ENCODE measurements at regions not wholly inside any gene's neighbourhood (a gene's known extent, or its start where the extent isn't known, plus 50 kb on each side); places are given as distances from the start of the nearest gene placed in this dataset.
"Not testable (repeated sequence)": the region's sequence is repeated elsewhere in the genome, so short reads cannot be mapped to it uniquely, and the experiment has no call there.

DNA sequence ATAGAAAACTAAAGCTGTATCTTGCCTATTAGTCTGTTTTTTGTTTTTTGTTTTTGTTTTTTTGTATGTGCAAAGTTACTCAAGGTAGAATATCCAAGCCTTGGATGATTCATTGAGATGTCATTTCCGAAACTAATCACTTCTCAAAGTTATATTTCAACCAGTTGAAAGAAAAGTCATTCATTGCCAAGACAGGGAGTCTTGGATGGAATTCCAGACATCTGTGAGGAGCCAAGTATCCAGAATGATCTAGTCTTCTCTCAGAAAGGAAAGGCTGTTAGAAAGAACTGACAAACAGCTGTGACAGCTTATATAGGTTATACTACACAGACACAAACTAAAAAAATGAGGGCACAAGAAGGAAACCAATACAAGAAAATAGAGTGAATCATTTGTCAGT lies 141.1 kb upstream of the NDST3 start:
- WGBS, 2 donors: 19 to 26% methylated on average over 1 of the region's 1 CpG
- no peak overlapping the region for H3K4me3 ChIP-seq (ENCODE audit: low read depth, poor library complexity, severe bottlenecking)
- DNase-seq (ENCODE audit: low spot score in 2 of 2): no peak
- intact Hi-C loops (cut with DNase I; ENCODE audit: low total_unique reads): no loop called here
- TF ChIP-seq, protein P1, sequence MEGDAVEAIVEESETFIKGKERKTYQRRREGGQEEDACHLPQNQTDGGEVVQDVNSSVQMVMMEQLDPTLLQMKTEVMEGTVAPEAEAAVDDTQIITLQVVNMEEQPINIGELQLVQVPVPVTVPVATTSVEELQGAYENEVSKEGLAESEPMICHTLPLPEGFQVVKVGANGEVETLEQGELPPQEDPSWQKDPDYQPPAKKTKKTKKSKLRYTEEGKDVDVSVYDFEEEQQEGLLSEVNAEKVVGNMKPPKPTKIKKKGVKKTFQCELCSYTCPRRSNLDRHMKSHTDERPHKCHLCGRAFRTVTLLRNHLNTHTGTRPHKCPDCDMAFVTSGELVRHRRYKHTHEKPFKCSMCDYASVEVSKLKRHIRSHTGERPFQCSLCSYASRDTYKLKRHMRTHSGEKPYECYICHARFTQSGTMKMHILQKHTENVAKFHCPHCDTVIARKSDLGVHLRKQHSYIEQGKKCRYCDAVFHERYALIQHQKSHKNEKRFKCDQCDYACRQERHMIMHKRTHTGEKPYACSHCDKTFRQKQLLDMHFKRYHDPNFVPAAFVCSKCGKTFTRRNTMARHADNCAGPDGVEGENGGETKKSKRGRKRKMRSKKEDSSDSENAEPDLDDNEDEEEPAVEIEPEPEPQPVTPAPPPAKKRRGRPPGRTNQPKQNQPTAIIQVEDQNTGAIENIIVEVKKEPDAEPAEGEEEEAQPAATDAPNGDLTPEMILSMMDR (IDR thresholded peaks at IDR 0.05): no peak

DNA sequence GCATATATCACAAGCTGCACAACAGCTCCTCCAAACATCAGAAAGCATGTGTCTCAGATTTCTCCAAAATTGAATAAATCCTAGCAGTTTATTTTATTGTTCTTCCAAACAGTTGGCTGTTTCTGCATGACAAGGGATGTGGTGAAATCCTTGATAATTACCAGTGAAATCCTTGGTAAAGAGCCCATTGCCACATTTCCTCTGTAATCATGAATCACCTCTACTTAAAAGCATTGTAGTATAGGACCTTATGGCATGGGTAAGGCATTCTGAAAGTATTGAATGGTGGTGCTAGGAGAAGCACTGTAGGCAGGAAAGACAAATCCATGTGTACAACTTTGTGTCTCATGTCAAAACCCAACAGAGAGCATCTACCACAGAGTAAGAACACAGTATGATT lies 135.8 kb upstream of the NDST3 start:
- no peak for DNase-seq (ENCODE audit: low spot score in 2 of 2)
- intact Hi-C loops (cut with DNase I; ENCODE audit: low total_unique reads): no loop called here
- TF ChIP-seq, protein P1 (IDR thresholded peaks at IDR 0.05): no peak
- TF ChIP-seq POLR2A (IDR thresholded peaks at IDR 0.05): no peak

DNA sequence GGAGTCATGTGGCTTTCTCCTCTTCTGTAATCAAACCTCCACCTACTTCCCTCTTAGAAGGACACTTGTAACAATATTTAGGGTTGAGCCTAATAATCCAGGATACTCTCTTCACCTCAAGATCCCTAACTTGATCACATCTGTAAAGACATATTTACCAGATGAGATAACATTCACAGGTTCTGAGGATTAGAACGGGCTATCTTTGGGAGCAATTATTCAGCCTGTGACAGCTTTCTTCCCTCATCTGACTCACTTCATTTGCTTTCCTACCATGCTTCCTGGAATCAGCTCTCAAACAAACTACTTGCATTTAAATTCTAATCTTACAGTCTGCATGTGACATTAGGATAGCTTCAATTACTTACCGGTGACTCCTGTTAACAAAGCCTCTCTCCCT lies 133.5 kb upstream of the NDST3 start:
- DNase-seq (ENCODE audit: low spot score in 2 of 2): no peak
- intact Hi-C loops (cut with DNase I; ENCODE audit: low total_unique reads): no loop called here
- TF ChIP-seq POLR2A (IDR thresholded peaks at IDR 0.05): no peak
- TF ChIP-seq, protein P1 (IDR thresholded peaks at IDR 0.05): no peak
- no peak overlapping the region for H3K4me3 ChIP-seq (ENCODE audit: low read depth, poor library complexity, severe bottlenecking)
- 39 to 40% methylated on average over 2 of the region's 2 CpGs for WGBS, 2 donors

More for the DNA sequence above, 135.8 kb upstream of the NDST3 start:
- H3K4me3 ChIP-seq (ENCODE audit: low read depth, poor library complexity, severe bottlenecking): no peak overlapping the region

DNA sequence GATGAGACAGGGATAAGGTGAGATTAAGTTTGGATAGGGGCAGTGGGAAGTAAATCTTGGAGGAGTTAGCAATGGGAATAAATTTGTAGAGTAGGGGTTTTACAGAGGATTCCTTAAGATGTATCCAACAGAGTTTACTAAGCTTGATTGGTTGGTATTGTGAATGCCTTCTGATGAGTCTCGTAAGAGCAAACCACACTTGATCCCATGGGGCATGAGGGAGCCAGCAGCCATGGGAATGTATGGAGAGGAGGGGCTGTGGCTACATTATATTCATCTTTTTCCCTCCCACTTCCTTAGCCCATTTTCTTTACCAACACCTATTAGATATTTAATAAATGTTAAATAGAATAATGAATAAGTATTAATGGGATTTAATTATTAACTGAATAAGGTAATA lies 126.6 kb upstream of the NDST3 start:
- TF ChIP-seq, protein P1 (IDR thresholded peaks at IDR 0.05): no peak
- TF ChIP-seq POLR2A (IDR thresholded peaks at IDR 0.05): no peak
- intact Hi-C loops (cut with DNase I; ENCODE audit: low total_unique reads): no loop called here
- H3K4me3 ChIP-seq (ENCODE audit: low read depth, poor library complexity, severe bottlenecking): no peak overlapping the region
- DNase-seq (ENCODE audit: low spot score in 2 of 2): no peak
- WGBS, 2 donors: 64 to 73% methylated on average over 1 of the region's 1 CpG

DNA sequence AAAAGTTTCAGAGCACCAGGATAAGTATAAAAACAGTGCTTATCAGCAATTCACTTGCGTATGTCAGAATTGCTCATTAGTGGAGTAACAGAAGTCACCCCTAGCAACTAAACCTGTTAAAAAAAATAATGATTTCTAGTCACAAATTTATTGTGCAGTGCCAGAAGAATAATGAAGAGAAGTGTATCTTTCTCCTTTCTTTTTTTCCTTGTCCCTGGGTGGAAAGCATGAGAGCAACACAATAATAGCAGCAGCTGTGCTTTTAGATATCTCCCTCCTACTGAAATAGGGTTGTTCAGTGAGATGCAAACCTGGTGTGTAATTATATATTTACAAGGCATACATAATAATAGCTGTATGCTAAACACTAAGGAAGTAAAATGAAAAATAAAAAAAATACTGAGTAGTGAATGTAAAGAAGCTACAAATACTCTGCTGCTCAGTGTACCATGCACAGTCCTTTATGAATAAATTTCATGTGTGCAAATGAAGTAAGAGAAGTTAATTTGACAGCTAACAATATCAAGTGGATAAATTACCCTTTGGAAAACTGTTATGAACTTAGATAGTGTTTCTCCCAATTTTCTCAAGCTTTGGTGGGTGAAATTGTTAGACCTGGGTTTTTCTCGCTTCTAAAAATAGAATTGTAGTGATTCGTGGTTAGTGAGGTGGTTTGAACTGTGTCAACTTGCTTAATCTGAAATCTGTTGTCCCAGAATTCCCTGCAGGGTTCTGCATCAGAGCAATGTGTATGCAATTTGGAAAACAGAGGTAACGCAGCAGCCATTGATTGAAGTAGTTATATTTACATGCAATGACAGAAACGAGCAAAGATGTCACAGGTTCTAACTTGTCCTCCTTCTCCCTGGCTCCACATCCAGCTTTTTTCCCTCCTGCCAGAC lies 125.7 kb upstream of the NDST3 start:
- intact Hi-C loops (cut with DNase I; ENCODE audit: low total_unique reads): no loop called here
- H3K4me3 ChIP-seq (ENCODE audit: low read depth, poor library complexity, severe bottlenecking): no peak overlapping the region
- 43 to 50% methylated on average over 5 of the region's 5 CpGs for WGBS, 2 donors
- DNase-seq (ENCODE audit: low spot score in 2 of 2): no peak
- TF ChIP-seq, protein P1 (IDR thresholded peaks at IDR 0.05): no peak
- TF ChIP-seq POLR2A (IDR thresholded peaks at IDR 0.05): no peak

GRCh38 chr4:117916728-117917127 lies 117.6 kb upstream of the NDST3 start:
- no peak overlapping the region for H3K4me3 ChIP-seq (ENCODE audit: low read depth, poor library complexity, severe bottlenecking)
- TF ChIP-seq, protein P1 (IDR thresholded peaks at IDR 0.05): no peak
- no peak for TF ChIP-seq POLR2A (IDR thresholded peaks at IDR 0.05)
- no peak for DNase-seq (ENCODE audit: low spot score in 2 of 2)
- intact Hi-C loops (cut with DNase I; ENCODE audit: low total_unique reads): no loop called here
- WGBS, 2 donors: 96 to 97% methylated on average over 4 of the region's 4 CpGs

- intact Hi-C loops (cut with DNase I; ENCODE audit: low total_unique reads); DNase-seq (ENCODE audit: low spot score in 2 of 2); H3K4me3 ChIP-seq (ENCODE audit: low read depth, poor library complexity, severe bottlenecking): not testable (repeated sequence)
- 70 to 88% methylated on average over 8 of the region's 9 CpGs for WGBS, 2 donors
These were observed 112.0 kb upstream of the NDST3 start for GRCh38 chr4:117922311-117922710.

DNA sequence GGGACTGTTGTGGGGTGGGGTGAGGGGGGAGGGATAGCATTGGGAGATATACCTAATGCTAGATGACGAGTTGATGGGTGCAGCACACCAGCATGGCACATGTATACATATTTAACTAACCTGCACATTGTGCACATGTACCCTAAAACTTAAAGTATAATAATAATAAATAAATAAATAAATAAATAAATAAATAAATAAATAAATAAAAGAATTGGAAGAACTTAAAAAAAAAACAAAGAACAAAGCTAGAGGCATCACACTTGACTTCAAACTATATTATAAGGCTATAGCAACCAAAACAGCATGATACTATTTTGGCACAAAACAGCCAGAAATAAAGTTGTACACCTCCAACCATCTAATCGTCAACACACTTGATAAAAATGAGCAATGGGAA lies 106.5 kb upstream of the NDST3 start:
- DNase-seq (ENCODE audit: low spot score in 2 of 2); intact Hi-C loops (cut with DNase I; ENCODE audit: low total_unique reads); H3K4me3 ChIP-seq (ENCODE audit: low read depth, poor library complexity, severe bottlenecking): not testable (repeated sequence)
- WGBS, 2 donors: 92 to 93% methylated on average over 2 of the region's 2 CpGs

Measured in lower leg skin (tissue), 4 donors.